HK-2 (cell line): ENCODE measurements at regions not wholly inside any gene's neighbourhood (a gene's known extent, or its start where the extent isn't known, plus 50 kb on each side); places are given as distances from the start of the nearest gene placed in this dataset.
"Not testable (repeated sequence)": the region's sequence is repeated elsewhere in the genome, so short reads cannot be mapped to it uniquely, and the experiment has no call there.

Source experiments
- DNase-seq: peaks from one replicate; pipeline ENCODE4 v3.0.0-alpha.2; 2018; ENCODE audit not compliant: unreplicated experiment

DNA sequence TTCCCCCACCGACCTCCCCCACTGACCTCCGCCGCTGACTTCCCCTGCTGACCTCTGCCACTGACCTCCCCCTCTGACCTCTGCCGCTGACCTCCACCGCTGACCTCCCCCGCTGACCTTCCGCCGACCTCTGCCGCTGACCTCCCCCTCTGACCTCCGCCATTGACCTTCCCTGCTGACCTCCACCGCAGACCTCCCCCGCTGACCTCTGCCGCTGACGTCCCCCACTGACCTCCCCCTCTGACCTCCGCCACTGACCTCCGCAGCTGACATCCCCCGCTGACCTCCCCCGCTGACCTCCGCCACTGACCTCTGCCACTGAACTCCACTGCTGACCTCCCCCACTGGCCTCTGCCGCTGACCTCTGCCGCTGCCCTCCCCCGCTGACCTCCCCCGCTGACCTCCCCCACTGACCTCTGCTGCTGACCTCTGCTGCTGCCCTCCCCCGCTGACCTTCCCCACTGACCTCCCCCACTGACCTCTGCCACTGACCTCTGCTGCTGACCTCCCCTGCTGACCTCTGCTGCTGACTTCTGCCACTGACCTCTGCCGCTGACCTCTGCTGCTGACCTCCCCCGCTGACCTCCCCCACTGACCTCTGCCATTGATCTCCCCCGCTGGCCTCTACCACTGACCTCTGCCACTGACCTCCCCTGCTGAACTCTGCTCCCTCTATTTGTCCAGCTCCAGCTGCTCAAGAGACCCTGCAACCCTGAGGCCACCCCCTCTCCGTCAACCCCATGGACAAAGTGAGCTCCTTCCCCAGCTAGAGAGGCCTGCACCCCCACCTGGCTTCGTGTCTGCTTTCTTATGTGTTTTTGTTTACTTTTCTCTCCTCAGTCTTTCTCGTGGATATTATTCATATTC lies 91.4 kb upstream of the AFDN start:
- no peak for DNase-seq

DNA sequence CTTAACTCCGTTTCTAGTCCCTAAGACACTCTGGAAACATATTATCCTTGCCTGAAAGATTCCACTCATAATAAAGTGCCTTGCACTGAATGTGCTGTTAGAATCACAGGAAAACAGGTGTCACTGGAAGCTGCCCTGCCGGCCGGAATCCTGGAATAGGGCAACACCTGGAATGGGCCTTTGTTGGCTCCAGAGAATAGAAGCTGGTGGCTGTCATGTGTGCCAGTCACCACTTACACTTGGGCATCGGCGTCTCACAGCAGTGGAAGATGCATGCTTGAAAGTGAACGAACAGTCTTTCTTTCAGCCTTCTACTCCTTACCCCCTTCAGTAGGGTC lies 90.8 kb upstream of the AFDN start:
- no peak for DNase-seq

- no peak for DNase-seq
Measured at GRCh38 chr6:167736486-167737204, 90.1 kb upstream of the AFDN start.

DNA sequence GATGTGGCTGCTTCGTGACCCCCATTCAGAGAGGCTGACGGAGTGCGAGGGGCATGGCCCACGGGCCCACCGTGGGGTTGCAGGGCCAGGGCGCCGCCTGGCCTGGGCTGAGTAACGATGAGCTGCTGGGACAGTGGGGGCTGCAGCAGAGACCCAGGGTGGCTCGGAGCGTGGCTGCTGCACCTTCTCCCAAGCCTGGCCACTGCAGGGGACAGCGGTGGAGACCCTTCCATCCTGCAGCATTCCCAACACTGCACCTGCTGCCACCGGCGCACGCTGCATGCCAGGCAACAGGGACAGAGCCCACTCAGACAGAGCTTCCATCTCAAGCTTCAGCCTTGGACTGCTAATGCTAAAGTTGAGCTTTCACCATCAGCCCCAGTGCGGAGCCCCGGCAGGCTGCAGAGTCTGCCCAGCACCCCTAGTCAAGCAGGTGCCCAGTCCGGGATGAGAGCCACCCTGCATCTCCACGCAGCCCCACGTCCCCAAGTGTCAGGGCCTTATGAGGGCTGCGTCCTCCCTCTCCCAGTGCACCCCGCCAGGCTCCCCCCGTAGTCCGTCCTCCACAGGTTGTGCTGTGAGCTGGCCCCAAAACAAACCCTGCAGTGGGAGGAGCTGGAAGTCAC lies 89.4 kb upstream of the AFDN start:
- no peak for DNase-seq

DNA sequence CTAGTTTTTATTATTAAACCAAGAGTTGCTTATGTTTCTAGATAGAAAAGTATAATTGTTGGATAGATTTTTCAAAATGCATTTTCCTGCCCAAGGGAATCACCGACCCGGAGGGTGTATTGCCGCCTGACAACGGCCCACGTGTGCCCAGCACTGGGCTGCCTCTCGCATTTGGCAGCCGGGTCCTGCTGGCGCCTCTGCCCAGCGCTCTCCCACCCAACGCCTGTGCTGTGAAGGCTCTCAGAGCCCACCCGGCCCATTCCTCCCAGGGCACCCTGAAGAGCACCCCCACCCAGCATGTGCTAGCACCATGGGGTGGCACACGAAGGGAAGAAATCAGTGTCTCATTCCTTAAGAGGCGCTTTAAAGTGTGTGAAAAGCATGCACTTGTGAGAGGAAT lies 88.3 kb upstream of the AFDN start:
- no peak for DNase-seq

DNA sequence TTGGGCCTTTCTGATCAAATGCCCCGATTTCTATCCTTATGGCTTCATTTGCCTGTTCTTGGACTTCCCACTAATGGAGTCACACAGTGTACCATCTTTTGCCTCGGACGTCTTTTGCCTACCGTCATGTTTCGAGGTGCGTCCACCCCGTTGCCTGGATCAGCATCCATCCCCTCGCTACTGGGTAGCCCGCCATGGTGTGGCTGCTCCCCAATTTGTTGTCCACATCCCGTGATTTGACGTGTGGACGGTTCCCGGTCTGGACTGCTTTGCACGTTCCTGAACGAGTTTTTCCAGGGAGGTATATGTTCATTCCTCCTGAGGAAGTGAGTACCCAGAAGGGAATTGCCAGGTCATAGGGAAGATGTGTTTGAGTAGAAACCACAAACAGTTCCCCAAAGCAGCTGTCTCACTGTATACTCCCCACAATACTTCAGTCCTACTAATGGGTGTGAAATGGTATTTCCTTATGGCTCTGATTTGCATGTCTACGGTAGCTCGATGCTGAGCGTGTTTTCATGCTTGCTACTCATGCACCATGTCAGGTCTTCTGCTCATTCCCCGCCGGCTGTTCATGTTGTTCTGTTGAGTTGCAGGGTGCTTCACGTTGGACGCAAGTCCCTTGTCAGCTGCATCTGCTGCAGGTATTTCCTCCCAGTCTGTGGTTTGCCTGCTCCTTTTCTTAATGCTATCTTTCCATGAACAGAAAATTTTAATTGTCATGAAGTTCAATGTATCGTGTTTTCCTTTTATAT lies 86.8 kb upstream of the AFDN start:
- DNase-seq: no peak

GRCh38 chr6:167742719-167743303 lies 83.9 kb upstream of the AFDN start:
- no peak for DNase-seq

GRCh38 chr6:167744681-167745669 lies 81.7 kb upstream of the AFDN start:
- no peak for DNase-seq

GRCh38 chr6:167745670-167746389 lies 80.9 kb upstream of the AFDN start:
- DNase-seq: no peak

- DNase-seq: no peak
Measured at GRCh38 chr6:167746390-167746907, 80.3 kb upstream of the AFDN start.

DNA sequence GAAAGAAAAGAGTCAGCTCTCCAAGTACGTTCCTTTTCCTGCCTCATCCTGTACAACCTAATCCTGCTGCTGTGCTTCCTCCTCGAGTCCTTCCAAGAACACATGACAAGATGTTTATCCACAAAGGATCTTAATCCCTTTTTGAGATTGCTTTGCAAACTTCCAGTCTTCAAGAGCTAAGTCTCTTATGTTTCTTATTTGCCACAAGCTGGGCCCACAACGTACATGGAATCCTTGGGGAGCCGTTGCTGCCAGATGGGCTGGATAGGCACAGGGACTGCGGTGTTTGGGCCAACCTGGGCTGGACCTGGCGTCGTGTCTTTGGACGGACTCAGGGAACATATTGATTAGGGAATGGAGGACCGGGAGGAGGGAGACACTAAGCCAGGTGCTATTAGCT lies 79.7 kb upstream of the AFDN start:
- no peak for DNase-seq

DNA sequence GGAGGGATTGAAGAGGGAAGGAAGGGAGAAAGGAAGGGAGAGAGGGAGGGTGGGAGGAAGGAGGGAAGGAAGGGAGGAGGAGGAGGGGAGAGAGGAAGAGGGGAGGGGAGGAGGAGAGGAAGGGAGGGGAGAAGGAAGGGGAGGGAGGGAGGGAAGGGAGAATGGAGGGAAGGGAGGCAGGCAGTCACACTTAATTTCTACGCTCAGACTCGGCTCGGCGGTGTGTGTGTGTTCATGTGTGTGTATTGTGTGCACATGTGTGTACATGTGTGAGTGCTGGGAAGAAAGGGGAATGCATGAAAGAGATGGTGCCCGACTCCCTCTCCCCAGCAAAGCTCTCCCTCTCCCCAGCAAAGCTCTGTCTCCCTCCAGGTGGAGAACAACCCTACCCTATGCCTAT lies 79.1 kb upstream of the AFDN start:
- DNase-seq: no peak

- DNase-seq: no peak
Measured at GRCh38 chr6:167748046-167748445, 78.7 kb upstream of the AFDN start.

DNA sequence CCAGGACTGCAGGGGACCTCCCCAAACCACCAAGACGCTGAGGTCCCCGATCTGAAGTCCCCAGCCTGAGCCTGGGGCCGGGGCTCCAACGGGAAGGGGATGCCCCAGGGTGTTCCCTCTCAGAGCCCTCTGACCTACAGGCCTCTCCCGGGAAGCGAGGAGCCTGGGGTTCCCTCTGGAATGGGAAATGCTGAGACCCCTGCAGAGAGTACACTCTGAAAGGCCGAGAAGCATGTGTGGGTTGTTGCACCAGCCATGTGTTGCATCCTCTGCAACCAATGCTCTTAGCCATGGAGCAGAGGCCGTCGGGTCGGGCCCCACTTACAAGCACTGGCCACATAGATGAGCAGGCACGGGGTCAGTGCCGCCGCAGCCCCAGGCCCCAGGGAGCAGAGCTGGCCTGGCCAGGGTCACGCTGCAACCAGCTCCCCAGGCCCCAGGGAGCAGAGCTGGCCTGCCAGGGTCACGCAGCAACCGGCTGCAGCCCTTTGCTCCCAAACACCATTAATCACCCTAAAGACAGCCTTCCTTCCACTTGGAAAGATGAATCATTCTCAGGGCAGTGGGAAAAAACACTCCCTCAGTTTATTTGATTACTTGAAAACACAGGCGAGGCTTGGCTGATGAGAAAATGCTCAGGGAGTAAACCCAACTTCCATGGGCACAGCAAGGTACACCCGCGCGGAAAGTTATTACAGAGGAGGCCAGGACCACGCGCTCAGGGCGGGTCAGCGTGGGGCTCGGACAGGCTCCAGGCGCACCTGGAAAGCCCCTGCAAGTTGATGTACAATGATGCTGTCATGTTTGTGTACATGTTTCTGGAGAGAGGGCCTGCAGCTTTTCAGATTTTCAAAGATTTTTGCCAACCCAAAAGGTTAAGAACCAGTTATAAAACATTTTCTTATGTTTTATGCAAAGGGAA lies 78.0 kb upstream of the AFDN start:
- DNase-seq: no peak

DNA sequence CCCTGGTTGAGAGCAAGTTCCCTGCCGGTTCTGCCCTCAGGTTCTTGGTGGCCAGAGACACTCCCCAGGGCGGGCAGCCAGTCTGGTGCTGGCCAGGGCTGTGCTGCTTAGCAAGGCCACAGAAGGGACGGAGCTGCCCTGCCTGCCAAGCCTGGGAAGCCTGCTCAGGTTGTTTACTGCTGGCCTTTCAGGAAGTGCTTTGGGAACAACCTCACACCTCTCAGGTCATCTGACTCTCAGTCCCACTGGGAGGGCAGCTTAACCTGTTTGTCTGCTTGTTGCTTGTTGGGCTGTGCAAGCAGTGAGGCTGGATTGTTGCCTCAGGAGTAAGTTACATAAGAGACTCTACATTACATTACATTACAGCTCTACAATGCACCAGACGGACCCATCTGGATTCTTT lies 75.8 kb upstream of the AFDN start:
- no peak for DNase-seq

- DNase-seq: no peak
Measured at GRCh38 chr6:167751579-167752115, 75.1 kb upstream of the AFDN start.

DNA sequence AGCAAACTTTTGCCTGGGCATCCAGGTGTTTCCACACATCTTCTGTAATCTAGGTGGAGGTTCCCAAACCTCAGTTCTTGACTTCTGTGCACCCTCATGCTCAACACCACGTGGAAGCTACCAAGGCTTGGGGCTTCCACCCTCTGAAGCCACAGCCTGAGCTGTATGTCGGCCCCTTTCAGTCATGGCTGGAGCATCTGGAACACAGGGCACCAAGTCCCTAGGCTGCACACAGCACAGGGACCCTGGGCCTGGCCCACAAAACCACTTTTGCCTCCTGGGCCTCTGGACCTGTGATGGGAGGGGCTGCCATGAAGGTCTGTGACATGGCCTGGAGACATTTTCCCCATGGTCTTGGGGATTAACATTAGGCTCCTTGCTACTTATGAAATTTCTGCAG lies 73.4 kb upstream of the AFDN start:
- not testable (repeated sequence) for DNase-seq

DNA sequence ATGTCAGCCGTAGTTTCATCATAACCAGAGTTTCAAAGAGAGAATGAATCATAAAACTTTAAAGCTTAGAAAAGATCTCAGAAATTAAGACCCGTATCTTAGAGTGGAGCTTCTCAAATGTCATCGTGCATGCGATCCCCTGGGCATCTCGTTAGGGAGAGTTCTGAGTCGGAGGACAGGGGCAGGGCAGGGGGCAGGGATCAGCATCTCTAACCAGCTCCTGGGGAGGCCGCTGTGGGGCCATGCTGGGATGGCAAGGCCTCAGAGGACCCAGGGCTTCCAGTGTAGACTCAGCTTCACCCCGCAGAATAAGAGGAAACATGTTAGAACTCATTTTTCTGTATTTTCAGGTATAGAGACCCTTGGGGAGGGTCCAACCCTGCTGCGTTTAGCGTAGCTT lies 72.0 kb upstream of the AFDN start:
- DNase-seq: no peak
